ENCODE measurements at regions not wholly inside any gene's neighbourhood (a gene's known extent, or its start where the extent isn't known, plus 50 kb on each side); places are given as distances from the start of the nearest gene placed in this dataset.

DNA sequence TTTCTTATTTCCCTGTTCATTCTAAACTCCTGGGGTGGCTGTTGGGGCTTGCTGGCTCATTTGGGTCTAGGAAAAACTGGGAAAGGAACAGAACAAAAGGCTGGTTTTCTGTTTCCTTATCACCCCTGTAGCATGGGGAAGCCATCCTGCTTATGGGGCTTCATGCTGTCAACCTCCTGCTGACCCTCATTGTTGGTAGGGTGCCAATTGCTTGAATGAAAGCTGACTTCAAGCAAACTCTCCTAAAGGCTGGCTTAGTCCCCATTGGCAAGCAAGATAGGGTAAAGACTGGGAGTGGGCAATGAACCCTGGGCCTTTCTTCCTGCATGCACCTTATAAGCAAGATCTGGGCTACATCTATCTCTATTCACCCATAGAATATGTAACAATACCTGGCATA is 511.6 kb downstream of the DMAC1 start:
- Histone ChIP-seq H3K36me3 (no peaks in the 10 kb centered on the region), H3K4me3 (no peak overlapping the region), H3K27ac (no peak overlapping the region), H3K9me3 (no peaks in the 10 kb centered on the region), H3K27me3 (no peaks in the 10 kb centered on the region), H3K4me1 (no peaks in the 10 kb centered on the region)
- no peak for DNase-seq
- TF ChIP-seq POLR2A (IDR thresholded peaks at IDR 0.05), result no peak
- TF ChIP-seq, protein P1, sequence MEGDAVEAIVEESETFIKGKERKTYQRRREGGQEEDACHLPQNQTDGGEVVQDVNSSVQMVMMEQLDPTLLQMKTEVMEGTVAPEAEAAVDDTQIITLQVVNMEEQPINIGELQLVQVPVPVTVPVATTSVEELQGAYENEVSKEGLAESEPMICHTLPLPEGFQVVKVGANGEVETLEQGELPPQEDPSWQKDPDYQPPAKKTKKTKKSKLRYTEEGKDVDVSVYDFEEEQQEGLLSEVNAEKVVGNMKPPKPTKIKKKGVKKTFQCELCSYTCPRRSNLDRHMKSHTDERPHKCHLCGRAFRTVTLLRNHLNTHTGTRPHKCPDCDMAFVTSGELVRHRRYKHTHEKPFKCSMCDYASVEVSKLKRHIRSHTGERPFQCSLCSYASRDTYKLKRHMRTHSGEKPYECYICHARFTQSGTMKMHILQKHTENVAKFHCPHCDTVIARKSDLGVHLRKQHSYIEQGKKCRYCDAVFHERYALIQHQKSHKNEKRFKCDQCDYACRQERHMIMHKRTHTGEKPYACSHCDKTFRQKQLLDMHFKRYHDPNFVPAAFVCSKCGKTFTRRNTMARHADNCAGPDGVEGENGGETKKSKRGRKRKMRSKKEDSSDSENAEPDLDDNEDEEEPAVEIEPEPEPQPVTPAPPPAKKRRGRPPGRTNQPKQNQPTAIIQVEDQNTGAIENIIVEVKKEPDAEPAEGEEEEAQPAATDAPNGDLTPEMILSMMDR (IDR thresholded peaks at IDR 0.05), result no peak
- intact Hi-C loops (cut with DNase I), result no loop called here
- no peak for ATAC-seq

DNA sequence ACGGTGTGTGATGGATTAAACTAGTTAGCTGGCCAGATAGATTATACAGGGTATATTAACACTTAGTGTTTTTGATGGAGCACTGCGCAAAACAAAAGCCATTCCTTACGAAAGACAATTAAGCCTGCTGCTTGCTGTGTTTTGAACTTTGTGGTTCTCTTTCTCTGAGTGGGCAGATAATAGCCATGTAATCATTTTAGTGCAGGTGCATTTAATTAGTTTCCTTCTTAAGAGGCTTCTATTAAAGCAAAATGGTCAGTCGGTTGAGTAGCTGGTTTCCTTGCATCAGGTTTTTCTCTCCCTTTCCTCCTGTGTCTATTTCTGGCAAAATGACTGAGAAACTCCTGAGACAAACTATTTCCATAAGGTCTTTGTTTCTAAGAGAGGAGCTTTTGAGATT is 512.5 kb downstream of the DMAC1 start:
- intact Hi-C loops (cut with DNase I), result no loop called here
- H3K27me3 ChIP-seq, result no peaks in the 10 kb centered on the region
- TF ChIP-seq, protein P1 (IDR thresholded peaks at IDR 0.05), result no peak
- TF ChIP-seq POLR2A (IDR thresholded peaks at IDR 0.05), result no peak
- ATAC-seq (no peak), DNase-seq (no peak)
- H3K36me3 ChIP-seq, result no peaks in the 10 kb centered on the region
- H3K9me3 ChIP-seq, result no peaks in the 10 kb centered on the region
- H3K4me3 ChIP-seq, result no peak overlapping the region
- WGBS (ENCODE audit: insufficient coverage, low coverage, low lambda C conversion rate, missing lambda C conversion rate), result 48% methylated on average over 4 of the region's 4 CpGs
- no peaks in the 10 kb centered on the region for H3K4me1 ChIP-seq
- H3K27ac ChIP-seq, result no peak overlapping the region

DNA sequence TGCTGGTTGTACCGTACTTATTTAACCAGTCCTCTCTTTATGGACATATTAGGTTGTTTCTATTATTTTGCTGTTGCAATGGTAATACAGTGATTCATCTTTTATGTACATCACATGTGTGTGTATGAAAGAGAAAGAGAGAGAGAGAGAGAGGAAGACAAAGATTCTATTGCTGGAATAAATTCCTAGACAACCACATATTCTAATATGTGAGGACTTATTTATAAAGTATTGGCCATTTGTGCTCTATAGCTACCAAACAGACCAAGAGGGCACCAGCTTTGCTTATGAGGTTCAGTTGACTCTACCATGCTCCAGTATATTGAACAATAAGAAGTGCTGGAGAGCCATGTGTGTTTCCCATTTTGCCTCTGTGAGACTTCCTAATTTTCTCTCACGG is 513.5 kb downstream of the DMAC1 start:
- Histone ChIP-seq H3K27me3 (no peaks in the 10 kb centered on the region), H3K9me3 (no peaks in the 10 kb centered on the region), H3K4me1 (no peaks in the 10 kb centered on the region), H3K36me3 (no peaks in the 10 kb centered on the region), H3K4me3 (no peak overlapping the region), H3K27ac (no peak overlapping the region)
- 26% methylated on average over 2 of the region's 2 CpGs for WGBS (ENCODE audit: insufficient coverage, low coverage, low lambda C conversion rate, missing lambda C conversion rate)
- intact Hi-C loops (cut with DNase I), result no loop called here
- no peak for ATAC-seq
- no peak for DNase-seq
- TF ChIP-seq POLR2A (IDR thresholded peaks at IDR 0.05), result no peak
- TF ChIP-seq, protein P1 (IDR thresholded peaks at IDR 0.05), result no peak

DNA sequence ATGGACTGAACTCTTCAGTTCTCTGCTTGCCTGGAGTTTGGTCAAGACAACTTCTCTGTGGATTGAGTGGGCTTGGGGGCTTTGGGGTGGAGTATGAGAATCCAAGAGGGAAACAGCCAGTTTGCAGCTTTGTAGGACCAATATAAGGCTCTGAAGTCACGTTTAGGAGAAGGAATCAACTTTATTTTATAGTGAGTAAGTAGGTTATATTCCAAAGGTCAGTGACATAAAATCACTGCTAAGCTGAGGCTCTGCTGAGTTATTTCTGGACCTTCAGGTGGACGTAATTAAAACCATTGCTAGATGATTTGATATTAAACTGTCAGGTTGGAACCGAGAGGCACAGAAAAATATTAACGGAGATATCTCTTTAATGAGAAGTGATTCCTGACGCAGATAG is 514.4 kb downstream of the DMAC1 start:
- WGBS (ENCODE audit: insufficient coverage, low coverage, low lambda C conversion rate, missing lambda C conversion rate), result 39% methylated on average over 5 of the region's 5 CpGs

DNA sequence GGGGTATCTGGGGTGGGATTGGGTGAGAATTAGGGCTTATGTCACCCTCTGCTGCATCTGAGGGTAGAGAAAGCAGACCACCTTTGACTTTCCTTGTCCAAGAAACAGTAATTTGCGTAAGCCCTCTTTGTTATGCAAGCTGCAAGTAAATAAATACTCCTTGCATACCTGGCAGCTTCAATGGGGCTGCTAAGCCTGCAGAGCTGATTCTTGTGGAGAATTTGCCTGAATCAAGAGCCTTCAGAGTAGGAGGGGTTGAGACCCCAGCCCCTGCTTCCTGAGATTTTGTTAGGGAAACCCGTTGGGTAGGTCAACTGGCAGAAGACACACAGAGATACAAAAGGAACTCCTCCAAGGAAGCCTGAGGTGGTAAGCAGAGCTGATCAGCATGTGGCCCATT is 515.1 kb downstream of the DMAC1 start:
- ATAC-seq (no peak), DNase-seq (no peak)
- no peak overlapping the region for H3K4me3 ChIP-seq
- H3K4me1 ChIP-seq, result no peaks in the 10 kb centered on the region
- 42% methylated on average over 2 of the region's 2 CpGs for WGBS (ENCODE audit: insufficient coverage, low coverage, low lambda C conversion rate, missing lambda C conversion rate)
- intact Hi-C loops (cut with DNase I), result no loop called here
- H3K36me3 ChIP-seq, result no peaks in the 10 kb centered on the region
- TF ChIP-seq, protein P1 (IDR thresholded peaks at IDR 0.05), result no peak
- TF ChIP-seq POLR2A (IDR thresholded peaks at IDR 0.05), result no peak
- no peaks in the 10 kb centered on the region for H3K27me3 ChIP-seq
- no peak overlapping the region for H3K27ac ChIP-seq
- H3K9me3 ChIP-seq, result no peaks in the 10 kb centered on the region

More for the DNA sequence above, 514.4 kb downstream of the DMAC1 start:
- intact Hi-C loops (cut with DNase I), result no loop called here
- Histone ChIP-seq H3K4me1 (no peaks in the 10 kb centered on the region), H3K27ac (no peak overlapping the region), H3K27me3 (no peaks in the 10 kb centered on the region), H3K4me3 (no peak overlapping the region), H3K9me3 (no peaks in the 10 kb centered on the region), H3K36me3 (no peaks in the 10 kb centered on the region)
- ATAC-seq (no peak), DNase-seq (no peak)
- TF ChIP-seq POLR2A (IDR thresholded peaks at IDR 0.05), result no peak
- TF ChIP-seq, protein P1 (IDR thresholded peaks at IDR 0.05), result no peak

Data from right lobe of liver (tissue), 6 donors.